ENCODE measurements at regions not wholly inside any gene's neighbourhood (a gene's known extent, or its start where the extent isn't known, plus 50 kb on each side); places are given as distances from the start of the nearest gene placed in this dataset.

DNA sequence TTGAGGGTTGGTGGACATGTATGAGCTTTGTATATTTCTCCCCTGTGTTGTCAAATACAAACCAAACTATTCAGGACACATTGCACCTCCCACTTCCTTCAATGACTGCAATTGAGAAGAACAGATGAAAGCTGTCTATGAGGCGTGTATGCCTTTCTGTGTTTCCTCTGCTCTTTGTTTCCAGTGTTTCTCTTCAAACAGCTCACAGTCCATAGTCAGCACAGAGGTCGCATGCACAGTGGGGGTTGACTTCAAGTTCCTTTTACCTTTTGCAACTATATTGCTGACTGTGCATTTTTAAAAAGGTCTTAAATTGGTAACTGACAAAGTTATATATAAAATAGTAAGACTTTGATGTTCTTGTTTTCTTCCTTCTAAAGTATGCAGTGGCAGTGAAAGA is 957.8 kb downstream of the C4orf33 start:
- CTCF ChIA-PET = interaction anchor here (0.7 kb wide), 1 partner anchor 39 kb away, joined by 3 read pairs; no protein-coding TSS in a partner anchor
- POLR2A ChIA-PET = no interaction called here

DNA sequence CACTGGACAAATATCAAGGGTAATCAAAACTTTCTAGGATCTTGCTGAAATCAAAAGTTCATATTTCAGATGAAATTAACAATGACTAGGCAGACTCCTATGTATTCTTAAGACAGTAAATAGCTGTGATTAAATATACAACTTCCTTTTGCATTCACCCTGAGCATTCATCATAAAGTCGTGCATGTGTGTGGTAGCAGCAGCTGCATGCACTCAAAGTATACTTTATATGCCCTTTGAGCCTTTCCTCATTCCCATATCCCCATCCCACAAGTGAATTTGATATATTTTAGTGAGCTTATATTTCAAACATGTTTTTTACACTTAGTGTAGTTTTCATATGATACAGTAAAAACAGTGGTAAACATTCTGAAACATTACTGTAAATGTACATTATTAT is 959.0 kb downstream of the C4orf33 start:
- CTCF ChIA-PET = no interaction called here
- POLR2A ChIA-PET = no interaction called here
- no peak for DNase-seq (ENCODE audit: extremely low spot score)
- no peak for TF ChIP-seq BHLHE40 (IDR thresholded peaks at IDR 0.05; ENCODE audit: borderline replicate concordance)
- TF ChIP-seq FOXA1 (IDR thresholded peaks at IDR 0.05) = no peak
- TF ChIP-seq FOXK2 (IDR thresholded peaks at IDR 0.05) = no peak
- TF ChIP-seq SP1 (IDR thresholded peaks at IDR 0.05) = no peak
- TF ChIP-seq NFRKB (IDR thresholded peaks at IDR 0.05) = no peak
- TF ChIP-seq ARNT (IDR thresholded peaks at IDR 0.05) = no peak
- TF ChIP-seq HDGF (IDR thresholded peaks at IDR 0.05; ENCODE audit: borderline replicate concordance) = no peak
- TF ChIP-seq L3MBTL2 (conservative IDR thresholded peaks at IDR 0.05) = no peak
- no peak for TF ChIP-seq FOXM1 (IDR thresholded peaks at IDR 0.05; ENCODE audit: borderline replicate concordance)
- TF ChIP-seq LEF1 (IDR thresholded peaks at IDR 0.05; ENCODE audit: borderline replicate concordance) = no peak
- no peak for TF ChIP-seq ZNF384 (IDR thresholded peaks at IDR 0.05)
- no peak for TF ChIP-seq ELF4 (IDR thresholded peaks at IDR 0.05)
- TF ChIP-seq CTBP1 (IDR thresholded peaks at IDR 0.05; ENCODE audit: borderline replicate concordance) = no peak
- TF ChIP-seq SUZ12 (IDR thresholded peaks at IDR 0.05) = no peak
- TF ChIP-seq TARDBP (IDR thresholded peaks at IDR 0.05) = no peak
- TF ChIP-seq, protein P1, sequence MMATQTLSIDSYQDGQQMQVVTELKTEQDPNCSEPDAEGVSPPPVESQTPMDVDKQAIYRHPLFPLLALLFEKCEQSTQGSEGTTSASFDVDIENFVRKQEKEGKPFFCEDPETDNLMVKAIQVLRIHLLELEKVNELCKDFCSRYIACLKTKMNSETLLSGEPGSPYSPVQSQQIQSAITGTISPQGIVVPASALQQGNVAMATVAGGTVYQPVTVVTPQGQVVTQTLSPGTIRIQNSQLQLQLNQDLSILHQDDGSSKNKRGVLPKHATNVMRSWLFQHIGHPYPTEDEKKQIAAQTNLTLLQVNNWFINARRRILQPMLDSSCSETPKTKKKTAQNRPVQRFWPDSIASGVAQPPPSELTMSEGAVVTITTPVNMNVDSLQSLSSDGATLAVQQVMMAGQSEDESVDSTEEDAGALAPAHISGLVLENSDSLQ (IDR thresholded peaks at IDR 0.05) = no peak

More for the DNA sequence above, 957.8 kb downstream of the C4orf33 start:
- DNase-seq (ENCODE audit: extremely low spot score) = no peak
- TF ChIP-seq TARDBP (IDR thresholded peaks at IDR 0.05) = no peak
- no peak for TF ChIP-seq HDGF (IDR thresholded peaks at IDR 0.05; ENCODE audit: borderline replicate concordance)
- TF ChIP-seq SUZ12 (IDR thresholded peaks at IDR 0.05) = no peak
- TF ChIP-seq NFRKB (IDR thresholded peaks at IDR 0.05) = no peak
- no peak for TF ChIP-seq FOXM1 (IDR thresholded peaks at IDR 0.05; ENCODE audit: borderline replicate concordance)
- TF ChIP-seq, protein P1 (IDR thresholded peaks at IDR 0.05) = no peak
- TF ChIP-seq CTBP1 (IDR thresholded peaks at IDR 0.05; ENCODE audit: borderline replicate concordance) = no peak
- no peak for TF ChIP-seq SP1 (IDR thresholded peaks at IDR 0.05)
- TF ChIP-seq ZNF384 (IDR thresholded peaks at IDR 0.05) = no peak

DNA sequence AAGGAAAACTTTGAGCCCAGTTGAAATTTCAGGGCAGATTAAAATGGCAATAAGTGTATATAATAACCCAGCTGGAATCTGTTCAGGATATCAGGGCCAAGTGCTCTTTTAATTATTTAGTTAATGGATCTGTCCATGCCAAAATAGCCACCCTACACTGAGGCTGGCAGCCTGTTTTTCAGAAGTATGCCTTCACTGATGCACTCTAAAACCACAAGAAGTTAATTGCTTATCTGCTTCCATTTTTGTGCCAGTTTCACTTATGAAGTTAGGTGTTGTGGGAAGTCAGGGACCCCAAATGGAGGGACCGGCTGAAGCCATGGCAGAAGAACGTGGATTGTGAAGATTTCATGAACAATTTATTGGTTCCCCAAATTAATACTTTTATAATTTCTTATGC is 960.3 kb downstream of the C4orf33 start:
- TF ChIP-seq ARNT (IDR thresholded peaks at IDR 0.05) = no peak
- TF ChIP-seq LEF1 (IDR thresholded peaks at IDR 0.05; ENCODE audit: borderline replicate concordance) = no peak
- TF ChIP-seq, protein P1 (IDR thresholded peaks at IDR 0.05) = no peak
- no peak for TF ChIP-seq HDGF (IDR thresholded peaks at IDR 0.05; ENCODE audit: borderline replicate concordance)
- no peak for TF ChIP-seq CTBP1 (IDR thresholded peaks at IDR 0.05; ENCODE audit: borderline replicate concordance)
- no peak for TF ChIP-seq SUZ12 (IDR thresholded peaks at IDR 0.05)
- no peak for TF ChIP-seq ZNF384 (IDR thresholded peaks at IDR 0.05)
- no peak for TF ChIP-seq NFRKB (IDR thresholded peaks at IDR 0.05)
- TF ChIP-seq BHLHE40 (IDR thresholded peaks at IDR 0.05; ENCODE audit: borderline replicate concordance) = no peak
- no peak for TF ChIP-seq FOXA1 (IDR thresholded peaks at IDR 0.05)
- ChIA-PET POLR2A (no interaction called here), CTCF (no interaction called here)
- no peak for DNase-seq (ENCODE audit: extremely low spot score)

DNA sequence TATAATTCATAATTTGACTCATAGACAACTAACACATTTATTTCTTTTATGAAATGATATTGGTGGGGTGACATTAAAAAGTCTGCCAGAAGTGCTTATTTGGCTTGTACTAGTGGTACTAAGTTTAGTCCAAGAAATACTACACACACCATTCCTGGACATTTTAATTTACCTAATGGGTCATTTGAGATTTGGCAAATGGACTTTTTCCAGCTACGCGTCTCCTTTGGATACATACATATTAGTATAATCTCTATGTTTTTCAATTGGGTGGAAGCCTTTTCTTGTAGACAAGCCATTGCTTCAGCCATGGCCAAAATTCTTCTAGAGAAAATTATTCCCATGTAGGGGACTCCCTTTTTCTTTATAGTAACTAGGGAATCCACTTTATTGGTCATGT is 968.5 kb downstream of the C4orf33 start:
- POLR2A ChIA-PET = no interaction called here

DNA sequence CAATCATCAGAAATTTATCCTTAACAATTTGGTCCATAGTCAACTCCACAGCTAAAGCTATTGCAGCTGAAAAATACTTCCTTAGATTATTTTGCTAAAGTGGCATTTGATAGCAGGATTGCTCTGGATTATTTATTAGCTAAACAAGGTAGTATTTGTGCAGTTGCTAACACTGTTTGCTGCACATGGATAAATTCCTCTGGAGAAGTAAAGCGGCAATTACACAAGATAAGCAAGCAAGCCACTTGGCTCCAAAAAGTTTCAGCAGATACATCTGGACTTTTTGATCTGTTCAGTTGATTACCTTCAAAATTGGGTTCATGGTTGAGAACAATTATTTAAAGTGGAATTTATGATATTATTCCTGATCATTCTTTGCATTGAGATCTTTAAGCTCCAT is 971.5 kb downstream of the C4orf33 start:
- no peak for TF ChIP-seq BHLHE40 (IDR thresholded peaks at IDR 0.05; ENCODE audit: borderline replicate concordance)
- no peak for TF ChIP-seq HDGF (IDR thresholded peaks at IDR 0.05; ENCODE audit: borderline replicate concordance)
- TF ChIP-seq, protein P1 (IDR thresholded peaks at IDR 0.05) = no peak
- no peak for TF ChIP-seq TARDBP (IDR thresholded peaks at IDR 0.05)
- no peak for TF ChIP-seq FOXM1 (IDR thresholded peaks at IDR 0.05; ENCODE audit: borderline replicate concordance)
- TF ChIP-seq ZNF384 (IDR thresholded peaks at IDR 0.05) = no peak
- TF ChIP-seq L3MBTL2 (conservative IDR thresholded peaks at IDR 0.05) = no peak
- TF ChIP-seq SUZ12 (IDR thresholded peaks at IDR 0.05) = no peak
- no peak for TF ChIP-seq LEF1 (IDR thresholded peaks at IDR 0.05; ENCODE audit: borderline replicate concordance)
- no peak for TF ChIP-seq NFRKB (IDR thresholded peaks at IDR 0.05)
- CTCF ChIA-PET = no interaction called here
- no peak for DNase-seq (ENCODE audit: extremely low spot score)

More for the DNA sequence above, 968.5 kb downstream of the C4orf33 start:
- CTCF ChIA-PET = no interaction called here
- no peak for DNase-seq (ENCODE audit: extremely low spot score)
- TF ChIP-seq LEF1 (IDR thresholded peaks at IDR 0.05; ENCODE audit: borderline replicate concordance) (no peak), ARNT (IDR thresholded peaks at IDR 0.05) (no peak), HDGF (IDR thresholded peaks at IDR 0.05; ENCODE audit: borderline replicate concordance) (no peak), FOXA1 (IDR thresholded peaks at IDR 0.05) (no peak), TARDBP (IDR thresholded peaks at IDR 0.05) (no peak), BHLHE40 (IDR thresholded peaks at IDR 0.05; ENCODE audit: borderline replicate concordance) (no peak), FOXK2 (IDR thresholded peaks at IDR 0.05) (no peak), CTBP1 (IDR thresholded peaks at IDR 0.05; ENCODE audit: borderline replicate concordance) (no peak), SUZ12 (IDR thresholded peaks at IDR 0.05) (no peak), FOXM1 (IDR thresholded peaks at IDR 0.05; ENCODE audit: borderline replicate concordance) (no peak), SP1 (IDR thresholded peaks at IDR 0.05) (no peak), L3MBTL2 (conservative IDR thresholded peaks at IDR 0.05) (no peak), NFRKB (IDR thresholded peaks at IDR 0.05) (no peak)
- TF ChIP-seq, protein P1 (IDR thresholded peaks at IDR 0.05) = no peak

More for the DNA sequence above, 971.5 kb downstream of the C4orf33 start:
- POLR2A ChIA-PET = no interaction called here

Measured in HEK293T (cell line).